ENCODE measurements at regions not wholly inside any gene's neighbourhood (a gene's known extent, or its start where the extent isn't known, plus 50 kb on each side); places are given as distances from the start of the nearest gene placed in this dataset.

- no peak for DNase-seq (ENCODE audit: low spot score)
Measured at GRCh38 chr4:171636606-171637005, 176.6 kb upstream of the GALNTL6 start.

GRCh38 chr4:171629737-171630136 lies 183.5 kb upstream of the GALNTL6 start:
- DNase-seq (ENCODE audit: low spot score), result peak; percentile 85

- DNase-seq (ENCODE audit: low spot score), result no peak
Measured at GRCh38 chr4:171629182-171629581, 184.0 kb upstream of the GALNTL6 start.

GRCh38 chr4:171626554-171626953 lies 186.7 kb upstream of the GALNTL6 start:
- DNase-seq (ENCODE audit: low spot score), result no peak

- no peak for DNase-seq (ENCODE audit: low spot score)
Measured at GRCh38 chr4:171622729-171623128, 190.5 kb upstream of the GALNTL6 start.

- DNase-seq (ENCODE audit: low spot score), result no peak
Measured at GRCh38 chr4:171621646-171622045, 191.6 kb upstream of the GALNTL6 start.

- DNase-seq (ENCODE audit: low spot score), result no peak
Measured at GRCh38 chr4:171612907-171613306, 200.3 kb upstream of the GALNTL6 start.

GRCh38 chr4:171602638-171603355 lies 210.4 kb upstream of the GALNTL6 start:
- DNase-seq (ENCODE audit: low spot score), result no peak

GRCh38 chr4:171601091-171601490 lies 212.1 kb upstream of the GALNTL6 start:
- DNase-seq (ENCODE audit: low spot score), result no peak

- DNase-seq (ENCODE audit: low spot score), result no peak
Measured at GRCh38 chr4:171599628-171600027, 213.6 kb upstream of the GALNTL6 start.

- no peak for DNase-seq (ENCODE audit: low spot score)
Measured at GRCh38 chr4:171594293-171594692, 218.9 kb upstream of the GALNTL6 start.

- no peak for DNase-seq (ENCODE audit: low spot score)
Measured at GRCh38 chr4:171590716-171591115, 222.5 kb upstream of the GALNTL6 start.

GRCh38 chr4:171588764-171589163 lies 224.4 kb upstream of the GALNTL6 start:
- DNase-seq (ENCODE audit: low spot score), result no peak

GRCh38 chr4:171588051-171588545 lies 225.1 kb upstream of the GALNTL6 start:
- DNase-seq (ENCODE audit: low spot score), result no peak

- no peak for DNase-seq (ENCODE audit: low spot score)
Measured at GRCh38 chr4:171583790-171584189, 229.4 kb upstream of the GALNTL6 start.

- DNase-seq (ENCODE audit: low spot score), result no peak
Measured at GRCh38 chr4:171582961-171583581, 230.1 kb upstream of the GALNTL6 start.

- no peak for DNase-seq (ENCODE audit: low spot score)
Measured at GRCh38 chr4:171573181-171573580, 240.0 kb upstream of the GALNTL6 start.

- DNase-seq (ENCODE audit: low spot score), result no peak
Measured at GRCh38 chr4:171565130-171565788, 247.9 kb upstream of the GALNTL6 start.

GRCh38 chr4:171561419-171561818 lies 251.8 kb upstream of the GALNTL6 start:
- no peak for DNase-seq (ENCODE audit: low spot score)

- DNase-seq (ENCODE audit: low spot score), result no peak
Measured at GRCh38 chr4:171553961-171554360, 259.2 kb upstream of the GALNTL6 start.

GRCh38 chr4:171542640-171543039 lies 270.6 kb upstream of the GALNTL6 start:
- DNase-seq (ENCODE audit: low spot score), result no peak

- no peak for DNase-seq (ENCODE audit: low spot score)
Measured at GRCh38 chr4:171538601-171539100, 274.6 kb upstream of the GALNTL6 start.

All from mesenteric fat pad (tissue), 1 donor.